IPS DF 4.7 (cell line): ENCODE measurements at regions not wholly inside any gene's neighbourhood (a gene's known extent, or its start where the extent isn't known, plus 50 kb on each side); places are given as distances from the start of the nearest gene placed in this dataset.

Experiments
- DNase-seq: peaks from one replicate; pipeline ENCODE4 v3.0.0-alpha.2; 2013; ENCODE audit warnings: low spot score; ENCODE audit errors: extremely low read depth

DNA sequence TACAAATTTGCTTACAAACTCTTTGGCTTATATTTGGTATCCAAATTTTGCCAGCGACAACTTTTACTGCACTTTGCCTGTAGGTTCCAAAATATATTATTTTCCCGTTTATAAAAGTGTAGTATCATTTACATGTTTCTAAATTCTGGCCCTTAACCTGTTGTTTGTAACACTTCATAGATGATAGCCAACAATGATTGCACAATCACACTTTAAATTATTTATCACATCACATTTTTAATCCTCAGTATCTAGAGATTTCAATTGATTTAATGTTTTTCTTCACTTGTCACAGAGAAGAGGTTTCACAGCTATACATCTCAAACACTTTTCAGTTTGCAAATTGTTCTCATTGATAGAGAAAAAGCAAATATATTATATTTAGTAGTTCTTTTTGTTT is 1151.2 kb upstream of the EYS start:
- DNase-seq = no peak

DNA sequence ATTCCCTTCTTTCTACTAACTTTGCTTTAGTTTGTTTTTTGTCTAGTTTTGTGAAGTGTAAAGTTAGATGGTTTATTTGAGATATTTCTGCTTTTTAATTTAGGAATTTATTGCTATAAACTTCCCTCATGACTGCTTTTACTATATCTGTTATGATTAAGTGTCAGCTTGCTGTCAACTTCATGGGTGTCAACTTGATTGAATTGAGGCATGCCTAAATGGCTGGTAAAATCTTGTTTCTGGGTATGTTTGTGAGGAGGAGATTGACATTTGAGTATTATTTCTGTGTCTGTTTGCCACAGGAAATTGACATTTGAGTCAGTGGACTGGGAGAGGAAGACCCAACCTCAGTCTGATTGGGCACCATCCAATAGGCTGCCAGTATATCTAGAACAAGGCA is 1147.0 kb upstream of the EYS start:
- DNase-seq = no peak

DNA sequence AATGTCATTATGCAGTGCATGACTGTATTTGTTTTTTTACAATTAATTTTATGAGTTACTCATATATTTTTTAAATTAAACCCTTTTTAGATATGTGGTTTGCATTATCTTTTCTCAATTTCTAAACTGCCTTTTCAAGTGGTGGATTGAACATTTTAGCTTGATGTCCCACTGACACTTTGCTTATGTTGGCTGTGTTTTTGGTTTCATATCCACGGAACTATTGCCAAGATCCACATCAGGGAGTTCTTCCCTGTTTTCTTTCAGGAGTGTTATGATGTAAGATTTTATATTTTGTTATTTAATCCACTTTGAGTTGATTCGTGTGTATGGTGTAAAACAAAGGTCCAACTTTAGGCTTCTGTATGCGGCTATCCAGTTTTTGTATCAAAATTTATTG is 1144.9 kb upstream of the EYS start:
- no peak for DNase-seq

DNA sequence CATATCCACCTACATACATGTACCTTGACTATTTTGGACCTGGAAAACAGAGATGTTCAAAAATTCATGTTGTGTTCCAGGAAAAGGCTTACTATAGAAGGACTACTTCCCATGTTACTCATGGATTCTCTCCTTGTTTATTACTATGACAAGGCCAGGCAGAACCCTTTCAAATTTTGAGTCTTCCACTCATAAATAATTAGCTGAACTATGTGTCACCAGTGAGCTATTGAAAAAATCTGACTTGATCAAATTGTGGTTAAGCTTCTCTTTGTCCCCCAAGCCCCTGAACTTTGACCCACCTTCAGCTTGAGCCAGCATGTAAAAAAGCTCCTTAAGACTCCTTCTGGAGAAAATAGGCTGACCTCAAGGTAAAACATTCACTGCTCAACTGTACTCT is 1142.8 kb upstream of the EYS start:
- DNase-seq = no peak

DNA sequence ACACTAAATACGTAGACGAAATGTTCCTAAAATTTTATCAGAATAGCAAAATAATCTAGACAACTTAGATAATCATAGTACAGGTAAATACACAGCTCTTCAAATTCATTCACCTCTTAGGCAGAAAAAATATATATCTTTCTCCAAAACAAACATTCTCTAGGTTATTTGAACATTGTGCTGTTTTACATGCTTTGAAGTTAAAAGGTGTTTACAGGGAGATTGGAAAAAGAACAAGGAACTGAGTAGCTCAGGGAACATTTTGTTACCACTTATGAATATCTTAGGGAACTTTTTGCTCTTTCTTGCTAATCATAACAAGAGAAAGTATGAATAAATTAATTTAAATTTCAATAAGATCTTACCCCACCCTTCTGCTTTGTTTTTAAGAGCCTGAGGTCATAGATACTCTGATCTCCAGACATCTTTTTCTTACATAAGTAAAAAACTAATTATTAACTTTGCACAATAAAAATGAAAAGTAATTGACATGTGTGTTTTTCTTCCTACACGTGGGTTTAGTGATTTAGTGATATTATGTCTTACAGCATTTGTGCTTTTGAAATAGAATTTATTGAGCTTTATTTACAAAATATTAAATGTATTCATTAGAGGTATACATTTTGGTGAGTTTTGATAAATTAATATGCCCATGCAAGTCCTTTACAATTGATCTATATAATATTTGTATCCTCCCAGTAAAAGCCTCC is 1141.4 kb upstream of the EYS start:
- no peak for DNase-seq

DNA sequence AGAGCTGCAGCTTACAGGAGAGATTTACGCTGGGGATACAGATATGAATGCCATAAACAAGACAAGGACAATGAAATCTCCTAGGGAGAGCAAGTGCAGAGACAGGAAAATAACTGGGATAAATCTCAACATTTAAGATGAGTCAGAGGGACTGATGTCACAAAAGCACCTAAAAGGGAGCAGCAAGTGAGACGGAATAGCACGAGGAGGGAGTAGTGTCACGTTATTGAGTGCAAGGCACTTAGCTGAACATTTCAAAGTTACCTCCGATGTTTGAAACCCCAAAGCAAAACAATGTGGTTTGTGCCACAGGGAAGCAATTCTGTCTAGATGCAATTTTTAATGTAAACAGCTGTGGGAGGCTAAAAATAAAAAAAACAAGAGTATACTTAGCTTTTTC is 1131.7 kb upstream of the EYS start:
- DNase-seq = no peak

DNA sequence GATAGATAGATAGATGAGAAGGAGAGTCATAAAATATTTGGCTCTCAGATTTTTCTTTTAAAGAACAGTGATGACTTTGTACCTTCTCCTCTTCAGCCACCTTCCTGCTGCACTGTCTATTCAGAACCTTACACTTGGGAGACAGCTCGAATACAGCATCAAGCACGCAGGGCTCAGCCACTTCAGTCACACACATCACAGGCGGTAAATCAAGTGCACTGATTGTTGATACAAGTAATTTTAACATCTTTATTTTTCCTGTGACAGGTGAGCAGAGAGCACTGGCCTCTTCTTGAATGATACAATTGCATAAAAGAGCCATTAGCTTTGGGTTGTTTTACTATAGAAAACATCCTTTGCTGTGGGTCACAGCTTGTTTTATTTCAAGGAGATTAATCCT is 1118.5 kb upstream of the EYS start:
- DNase-seq = no peak

DNA sequence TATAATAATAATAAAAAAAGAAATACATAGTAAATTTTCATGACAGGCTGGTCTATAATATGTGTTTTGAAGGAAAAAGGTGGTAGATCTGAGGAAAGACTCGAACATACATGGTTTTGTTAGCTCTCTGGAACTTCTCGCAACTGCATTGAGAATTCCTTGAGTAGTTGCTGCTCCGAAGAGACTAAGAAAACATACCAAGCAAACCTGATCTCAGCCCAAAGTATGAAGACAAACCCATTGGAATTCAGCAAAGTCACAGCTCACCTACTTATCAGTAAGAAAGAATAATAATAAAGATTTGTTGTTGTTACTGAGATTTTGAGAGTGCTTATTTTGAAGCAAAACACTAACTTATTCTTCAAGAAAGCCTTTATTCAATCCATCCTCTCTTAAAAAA is 1107.1 kb upstream of the EYS start:
- DNase-seq = no peak

DNA sequence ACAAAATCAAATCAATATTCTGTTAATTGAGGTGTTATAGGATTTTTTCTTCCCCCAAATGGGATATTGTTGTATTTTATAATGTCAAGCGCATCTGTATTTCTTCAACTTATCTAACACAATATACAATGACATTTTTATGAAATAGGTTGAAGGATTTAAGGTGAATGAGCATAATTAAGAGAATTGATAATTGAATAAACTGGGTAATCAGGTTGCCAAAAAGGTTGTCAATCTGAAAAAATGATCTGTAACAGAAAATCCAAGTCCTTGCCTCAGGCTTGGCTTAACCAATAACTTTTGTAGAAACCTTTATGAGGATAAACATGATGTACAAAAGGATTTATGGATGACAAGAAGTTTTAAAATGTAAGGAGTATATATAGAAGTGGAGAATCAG is 1101.7 kb upstream of the EYS start:
- no peak for DNase-seq

DNA sequence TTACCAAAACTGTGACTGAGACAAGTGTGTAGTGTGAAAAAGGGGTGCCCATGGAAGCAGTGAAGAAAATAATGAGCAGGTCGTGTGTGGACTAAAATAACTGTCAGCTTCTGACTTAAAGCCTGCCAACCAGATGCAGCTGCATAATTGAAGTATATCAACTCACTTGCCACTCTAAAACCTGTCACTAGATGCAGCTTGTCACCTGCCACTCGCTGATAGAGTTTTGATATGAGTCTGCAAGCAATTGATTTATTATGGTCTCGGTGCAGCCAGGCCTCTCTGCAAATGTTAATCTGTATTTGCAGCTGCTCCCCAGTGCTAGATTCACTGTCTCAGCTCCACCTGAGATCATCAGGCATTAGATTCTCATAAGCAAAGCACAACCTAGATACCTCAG is 1090.0 kb upstream of the EYS start:
- no peak for DNase-seq

DNA sequence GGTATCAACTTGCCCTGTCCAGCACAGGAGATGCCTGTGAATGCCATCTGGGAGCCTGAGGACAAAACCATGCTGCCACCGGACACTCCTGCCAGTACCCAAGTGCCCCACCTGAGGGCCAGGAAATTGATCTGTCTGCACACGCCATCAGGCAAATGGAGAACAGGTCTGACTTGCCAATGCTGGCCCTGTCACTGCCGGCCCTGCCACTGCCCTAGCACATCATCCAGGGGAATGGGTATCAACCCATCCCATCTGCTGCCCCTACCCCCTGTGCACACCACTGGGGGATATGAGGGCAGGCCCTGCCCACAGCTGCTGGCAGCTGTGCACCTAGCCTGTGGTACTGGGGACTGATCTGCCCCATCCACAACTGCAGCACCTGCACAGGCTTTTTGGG is 1081.6 kb upstream of the EYS start:
- no peak for DNase-seq

DNA sequence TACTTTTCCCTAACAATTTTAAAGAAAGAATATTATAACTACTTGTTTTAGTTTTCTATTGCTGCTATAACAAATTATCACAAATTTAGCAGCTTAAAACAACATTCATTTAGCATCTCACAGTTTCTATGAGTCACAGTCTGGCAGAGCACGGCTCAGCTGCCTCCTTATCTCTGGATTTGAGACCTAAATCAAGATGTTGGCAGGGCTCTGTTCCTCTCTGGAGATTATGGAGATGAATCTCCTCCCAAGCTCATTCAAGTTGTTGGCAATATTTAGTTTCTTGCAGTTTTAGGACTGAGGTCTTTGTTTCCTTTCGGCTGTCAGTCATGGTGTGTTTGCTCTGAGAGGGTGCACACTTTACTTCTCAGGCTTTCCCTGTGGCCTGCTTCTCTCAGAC is 1065.8 kb upstream of the EYS start:
- no peak for DNase-seq

DNA sequence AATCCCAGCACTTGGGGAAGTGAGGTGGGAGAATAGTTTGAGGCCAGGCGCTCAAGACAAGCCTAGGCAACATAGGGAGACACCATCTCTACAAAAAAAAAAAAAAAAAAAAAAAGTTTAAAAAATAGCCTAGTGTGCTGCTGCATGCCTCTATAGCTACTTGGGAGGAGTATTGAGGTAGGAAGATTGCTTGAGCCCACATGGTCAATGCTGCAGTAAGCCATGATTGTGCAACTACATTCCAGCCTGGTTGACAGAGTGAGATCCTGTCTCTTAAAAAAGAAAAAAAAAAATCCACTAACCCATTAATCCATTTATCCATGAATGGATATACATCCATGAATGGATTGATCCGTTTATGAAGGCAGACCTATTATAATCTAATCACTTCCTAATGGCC is 1064.6 kb upstream of the EYS start:
- no peak for DNase-seq

DNA sequence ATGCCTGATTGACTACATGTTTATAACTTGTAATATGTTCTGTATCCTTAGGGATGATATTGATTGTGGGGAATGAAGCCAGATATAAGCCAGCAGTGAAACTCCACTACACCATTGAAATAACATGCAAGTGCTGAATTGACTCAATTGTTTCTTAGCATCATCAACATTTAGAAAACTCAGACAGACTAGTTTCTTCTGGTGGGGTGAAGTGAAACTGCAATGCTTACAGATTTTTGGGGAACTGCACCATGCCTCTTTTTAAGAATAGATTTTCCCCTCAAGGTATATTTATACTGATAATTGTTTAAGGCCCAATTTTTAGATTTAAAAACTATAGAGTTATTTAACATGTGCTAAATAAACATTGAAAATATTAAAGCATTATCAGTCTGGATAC is 1044.6 kb upstream of the EYS start:
- no peak for DNase-seq

DNA sequence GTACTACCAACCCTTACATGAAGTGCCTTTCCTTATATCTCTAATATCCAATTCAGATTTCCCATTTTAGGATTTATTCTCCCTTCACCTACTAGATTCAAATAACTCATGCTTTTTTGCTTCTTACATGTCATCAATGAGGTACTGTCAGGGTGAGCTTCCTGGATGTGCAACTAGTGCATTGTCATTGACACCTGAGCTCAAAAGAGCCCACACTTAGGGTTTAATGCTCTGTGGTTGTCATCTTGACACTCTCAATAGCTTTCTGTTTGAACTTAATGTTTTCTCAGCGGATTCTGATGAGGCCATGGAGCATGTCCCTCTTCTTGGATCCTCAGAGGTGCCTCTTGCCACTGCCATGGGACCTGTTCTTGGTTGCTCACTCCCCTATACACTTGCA is 1033.3 kb upstream of the EYS start:
- no peak for DNase-seq

DNA sequence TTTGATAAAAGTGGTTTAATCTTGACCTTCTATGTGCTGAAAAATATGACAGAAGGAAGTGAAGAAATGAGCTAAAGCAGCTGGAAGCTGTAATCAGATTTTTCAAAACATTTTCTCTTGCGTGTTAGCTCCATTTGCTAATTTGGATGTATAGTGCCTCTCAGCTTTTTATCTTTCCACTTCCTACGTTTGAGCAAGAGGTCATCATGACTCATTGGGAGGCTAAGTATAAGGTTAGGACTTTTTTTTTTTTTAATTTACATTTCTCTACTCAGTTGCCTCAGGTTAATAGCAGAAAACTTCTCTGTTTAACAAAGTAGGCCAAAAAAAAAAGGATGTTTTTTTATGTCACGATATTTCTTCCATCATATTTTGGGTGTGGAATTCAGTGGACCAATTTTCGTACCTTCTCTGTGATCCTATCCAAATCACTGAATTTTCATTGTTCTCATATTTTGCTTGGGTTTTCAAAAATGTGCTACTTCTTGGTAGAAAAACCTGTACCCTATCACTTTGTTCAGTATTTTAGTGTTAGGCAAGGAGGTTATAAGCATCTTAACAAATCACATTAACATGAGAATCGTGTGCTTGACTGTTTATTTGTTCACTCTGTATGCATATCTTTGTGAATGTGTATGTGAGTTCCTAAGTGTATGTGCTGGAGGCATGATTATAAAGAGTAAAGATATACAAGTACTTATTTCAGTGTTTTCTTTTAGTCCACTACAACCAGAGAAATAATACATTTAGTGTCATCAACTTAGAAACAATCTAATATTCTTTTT is 1028.3 kb upstream of the EYS start:
- no peak for DNase-seq

DNA sequence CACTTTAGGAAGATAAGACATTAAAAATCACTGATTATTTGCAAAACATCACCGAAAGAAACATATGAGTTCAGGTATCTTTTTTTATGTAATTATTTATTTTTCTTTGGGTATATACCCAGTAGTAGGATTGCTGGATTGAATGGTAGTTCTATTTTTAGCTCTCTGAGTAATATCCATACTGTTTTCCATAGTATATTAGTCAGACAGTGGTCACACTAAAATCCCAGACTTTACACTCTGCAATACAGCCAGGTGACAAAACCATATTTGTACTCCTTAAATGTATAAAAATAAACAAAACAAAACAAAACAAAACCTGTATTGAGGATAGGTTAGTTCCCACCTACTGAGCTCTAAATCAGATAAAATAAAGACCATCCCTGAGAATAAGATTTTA is 1024.3 kb upstream of the EYS start:
- no peak for DNase-seq

DNA sequence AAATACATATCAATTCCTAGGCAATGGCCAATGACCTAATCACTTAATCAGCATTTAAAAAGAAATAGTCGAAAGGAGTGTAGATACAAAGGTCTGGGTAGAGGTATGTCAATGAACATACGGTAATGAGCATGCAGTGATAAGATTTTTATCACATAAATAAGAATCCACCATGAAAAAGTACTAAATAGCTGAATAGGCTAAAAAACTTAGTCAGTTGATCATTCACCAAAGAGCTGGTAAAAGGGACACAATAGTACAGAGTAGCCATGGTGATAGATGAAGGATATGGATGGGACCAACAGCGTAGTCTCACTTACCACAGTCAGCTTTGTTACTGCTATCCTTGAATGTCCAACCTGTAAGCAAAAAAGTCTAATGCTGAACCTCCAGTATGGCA is 1018.6 kb upstream of the EYS start:
- DNase-seq = no peak

DNA sequence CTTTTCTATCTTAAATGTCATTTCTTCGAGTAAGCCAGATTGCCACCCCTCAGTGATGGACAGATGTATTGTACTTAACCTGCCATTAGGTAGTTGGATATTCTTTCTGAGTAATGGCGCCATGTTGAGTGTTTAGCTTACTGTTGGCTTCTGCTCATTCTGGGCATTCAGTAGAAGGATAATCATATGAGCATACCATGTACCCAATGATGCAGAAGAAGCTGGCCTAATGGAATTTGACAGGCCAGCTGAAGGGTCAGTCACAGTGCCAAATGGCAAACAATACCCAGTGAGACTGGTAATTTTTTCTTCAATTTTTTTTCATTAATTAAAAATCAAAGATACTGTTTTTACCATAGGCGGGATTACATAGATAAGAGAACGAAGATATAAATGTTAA is 1010.8 kb upstream of the EYS start:
- DNase-seq = no peak

DNA sequence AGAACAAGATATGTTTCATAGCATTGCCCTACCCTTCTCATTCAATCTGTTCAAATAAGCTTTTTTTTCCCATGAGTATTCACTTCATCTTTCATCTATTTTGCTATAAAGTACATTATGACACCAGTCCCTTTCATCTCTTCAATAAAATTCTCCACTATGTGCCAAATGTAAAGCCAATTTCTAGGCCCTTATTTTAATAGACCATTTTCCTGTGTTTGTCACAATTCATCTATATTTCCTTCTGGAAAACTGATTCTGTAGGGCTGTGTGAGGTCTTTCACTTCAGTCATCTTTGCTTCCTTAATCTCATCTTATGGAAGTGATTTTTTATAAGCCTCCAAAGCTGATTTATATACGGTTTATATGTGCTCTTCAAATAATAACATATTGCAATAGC is 992.4 kb upstream of the EYS start:
- no peak for DNase-seq

DNA sequence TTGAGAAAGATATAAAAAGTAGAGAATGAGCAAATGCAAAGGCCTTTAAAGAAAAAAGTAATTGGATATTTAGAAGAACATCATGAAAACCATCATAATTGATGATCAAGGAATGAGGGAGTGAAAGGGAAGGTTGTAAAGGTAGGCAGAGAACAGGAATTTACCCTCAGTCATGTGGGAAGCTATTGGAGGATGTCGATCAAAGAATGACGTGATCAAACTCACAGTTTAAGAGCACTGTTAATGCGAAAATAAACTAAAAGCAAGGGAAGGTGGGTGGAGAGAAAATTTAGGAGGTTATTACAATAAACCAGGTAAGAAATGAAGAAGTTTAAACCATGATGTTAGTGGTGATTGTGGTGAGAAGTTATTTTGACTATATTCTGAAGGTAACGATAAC is 982.6 kb upstream of the EYS start:
- DNase-seq = no peak

DNA sequence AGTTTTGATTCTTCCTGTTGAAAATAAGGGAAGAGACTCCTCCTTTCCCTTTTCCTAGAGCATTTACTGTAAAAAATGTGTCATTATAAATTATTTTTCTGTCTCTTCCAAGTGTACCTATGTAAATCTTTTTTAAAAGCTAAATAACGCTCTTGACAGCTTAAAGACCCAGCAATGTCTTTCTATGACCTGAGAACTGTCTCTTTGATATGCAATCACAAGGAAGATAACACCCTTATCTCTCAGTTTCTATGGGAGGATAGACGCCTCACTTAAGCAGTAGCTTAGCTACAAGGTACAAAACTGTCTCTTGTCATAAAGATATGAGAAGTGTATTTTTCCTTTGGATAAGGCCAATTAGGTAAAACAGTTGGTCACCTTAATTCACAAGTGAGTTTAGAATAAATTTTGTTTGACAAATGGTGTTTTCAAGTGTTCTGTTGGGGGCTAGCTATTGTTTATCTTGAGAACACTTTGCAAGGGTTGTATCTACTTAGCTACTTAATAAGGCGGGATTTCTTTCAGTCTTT is 980.6 kb upstream of the EYS start:
- DNase-seq = no peak

DNA sequence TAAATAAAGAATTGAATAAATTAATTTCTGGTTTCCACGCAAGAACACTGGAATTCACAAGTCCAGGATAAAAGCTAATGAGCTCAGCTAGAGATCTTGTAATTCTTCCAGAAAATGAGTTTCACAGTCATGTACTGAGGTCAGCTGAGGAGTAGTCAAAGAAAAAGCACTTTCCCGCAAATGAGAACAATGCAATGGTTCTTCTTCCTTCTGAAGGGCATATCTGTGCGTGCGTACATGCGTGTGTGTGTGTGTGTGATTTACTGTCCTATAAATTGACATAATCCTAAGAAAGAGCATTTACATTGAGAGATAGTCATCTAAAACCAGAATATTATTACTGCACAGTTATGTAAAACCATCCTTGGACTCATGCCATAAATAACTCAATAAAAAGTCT is 968.9 kb upstream of the EYS start:
- DNase-seq = no peak
